Keratinocyte (primary cell): ENCODE measurements at regions not wholly inside any gene's neighbourhood (a gene's known extent, or its start where the extent isn't known, plus 50 kb on each side); places are given as distances from the start of the nearest gene placed in this dataset.

Source experiments
- DNase-seq: peaks from one replicate; pipeline ENCODE4 v3.0.0-alpha.2; 2011; ENCODE audit warnings: low read depth, missing footprints, low spot score
- FAIRE-seq: peaks from 2 replicates; lab custom pipeline; 2011; peaks lifted over from hg19 to GRCh38; lab: Jason Lieb, UNC
- H2AFZ ChIP-seq: 2 replicates; pipeline ENCODE4 v1.6.0; 2012; ENCODE audit warnings: low read length, control low read depth, inconsistent platforms; ENCODE audit not compliant: control insufficient read depth
- H3K27ac ChIP-seq: 2 replicates; pipeline ENCODE4 v1.5.1; 2011; ENCODE audit warnings: low read length; ENCODE audit not compliant: control insufficient read depth, insufficient read depth
- H3K27me3 ChIP-seq: 3 replicates; pipeline ENCODE4 v1.6.0; 2011; ENCODE audit warnings: low read length; ENCODE audit not compliant: control insufficient read depth, insufficient read depth; ENCODE audit errors: extremely low read depth
- H3K36me3 ChIP-seq, 2 experiments: 2 replicates in 1 of 2; 3 replicates in 1 of 2; pipeline ENCODE4 v1.5.1; 2011; ENCODE audit warnings: low read length in 2 of 2, mild to moderate bottlenecking in 1 of 2; ENCODE audit not compliant: control insufficient read depth in 2 of 2, insufficient read depth in 2 of 2; ENCODE audit errors: extremely low read depth in 1 of 2
- H3K4me1 ChIP-seq: 3 replicates; pipeline ENCODE4 v1.5.1; 2011; ENCODE audit warnings: low read length; ENCODE audit not compliant: control insufficient read depth, insufficient read depth; ENCODE audit errors: extremely low read depth
- H3K4me2 ChIP-seq: 3 replicates; pipeline ENCODE4 v1.6.0; 2011; ENCODE audit warnings: low read depth, low read length; ENCODE audit not compliant: control insufficient read depth, insufficient read depth; ENCODE audit errors: extremely low read depth
- H3K4me3 ChIP-seq, 3 experiments: fragments of 200-600 bp in 1 of 3; sonication (generic) in 1 of 3; 2 replicates in 2 of 3; 3 replicates in 1 of 3; pipeline ENCODE4 v1.5.1; 2011 to 2016; ENCODE audit warnings: low read length in 3 of 3, mild to moderate bottlenecking in 3 of 3, control low read depth in 2 of 3, inconsistent platforms in 1 of 3, low read depth in 1 of 3, mixed read lengths in 1 of 3, mixed run types in 1 of 3, moderate library complexity in 1 of 3; ENCODE audit not compliant: control insufficient read depth in 2 of 3, insufficient read depth in 2 of 3; ENCODE audit errors: extremely low read depth in 1 of 3
- H3K79me2 ChIP-seq: 2 replicates; pipeline ENCODE4 v1.6.0; 2012; ENCODE audit warnings: low read length; ENCODE audit not compliant: control insufficient read depth, insufficient read depth
- H3K9ac ChIP-seq: 3 replicates; pipeline ENCODE4 v1.6.0; 2011; ENCODE audit warnings: low read length; ENCODE audit not compliant: control insufficient read depth, insufficient read depth; ENCODE audit errors: extremely low read depth
- H3K9me1 ChIP-seq: 3 replicates; pipeline ENCODE4 v1.6.0; 2011; ENCODE audit warnings: low read length; ENCODE audit not compliant: control insufficient read depth, insufficient read depth; ENCODE audit errors: extremely low read depth
- H3K9me3 ChIP-seq: 2 replicates; pipeline ENCODE4 v1.5.1; 2012; ENCODE audit warnings: low read depth, low read length; ENCODE audit not compliant: control insufficient read depth
- H4K20me1 ChIP-seq: 3 replicates; pipeline ENCODE4 v1.6.0; 2011; ENCODE audit warnings: low read length; ENCODE audit not compliant: control insufficient read depth, insufficient read depth; ENCODE audit errors: extremely low read depth
- CTCF ChIP-seq, 3 experiments: IDR thresholded peaks in 1 of 3; conservative IDR thresholded peaks in 1 of 3; optimal IDR thresholded peaks in 1 of 3; 2 replicates in 2 of 3; 3 replicates in 1 of 3; pipeline versions ENCODE3 to v1.5.1; 2011; ENCODE audit warnings: low read length in 3 of 3, mild to moderate bottlenecking in 3 of 3, moderate library complexity in 2 of 3, control low read depth in 1 of 3, inconsistent platforms in 1 of 3; ENCODE audit not compliant: insufficient read depth in 2 of 3; ENCODE audit errors: extremely low read depth in 1 of 3
- EZH2 ChIP-seq: IDR thresholded peaks from one replicate; pipeline ENCODE4 v1.6.1; 2012; ENCODE audit warnings: inconsistent platforms, mild to moderate bottlenecking, low read length, moderate library complexity
- dilution Hi-C: fragments of 300-500 bp; cut with MboI; formaldehyde crosslinking; loops from one replicate; pipeline ENCODE4 v1.7.0; 2020; ENCODE audit warnings: low sequenced_read_pairs; ENCODE audit not compliant: extremely low pct_ligation_motif_present

GRCh38 chr6:74755196-74755595 lies 450.7 kb downstream of the COL12A1 start:
- peaks cover 13% of the 10 kb centered on the region for H3K4me1 ChIP-seq
- dilution Hi-C loops = no loop called here
- no peaks in the 10 kb centered on the region for H3K9me3 ChIP-seq
- H3K9me1 ChIP-seq = peaks cover 2% of the 10 kb centered on the region
- no peak overlapping the region for H2AFZ ChIP-seq
- H3K79me2 ChIP-seq = no peaks in the 10 kb centered on the region
- no peaks in the 10 kb centered on the region for H3K27me3 ChIP-seq
- DNase-seq (no peak), FAIRE-seq (no peak)
- no peak overlapping the region for H3K4me2 ChIP-seq
- no peaks in the 10 kb centered on the region for H3K36me3 ChIP-seq
- H3K9ac ChIP-seq = no peak overlapping the region
- H4K20me1 ChIP-seq = no peaks in the 10 kb centered on the region
- H3K4me3 ChIP-seq = no peak overlapping the region
- H3K27ac ChIP-seq = no peak overlapping the region
- TF ChIP-seq CTCF (optimal IDR thresholded peaks at IDR 0.05 in 1 of 3, IDR thresholded peaks at IDR 0.05 in 1 of 3, conservative IDR thresholded peaks at IDR 0.05 in 1 of 3; ENCODE audit: extremely low read depth in 1 of 3, insufficient read depth in 2 of 3, low read length in 3 of 3) (no peak), EZH2 (no peak)

- H3K9ac ChIP-seq = no peak overlapping the region
- H3K36me3 ChIP-seq = no peaks in the 10 kb centered on the region
- H3K4me1 ChIP-seq = peaks cover 25% of the 10 kb centered on the region
- H3K27me3 ChIP-seq = no peaks in the 10 kb centered on the region
- TF ChIP-seq EZH2 (no peak), CTCF (optimal IDR thresholded peaks at IDR 0.05 in 1 of 3, IDR thresholded peaks at IDR 0.05 in 1 of 3, conservative IDR thresholded peaks at IDR 0.05 in 1 of 3; ENCODE audit: extremely low read depth in 1 of 3, insufficient read depth in 2 of 3, low read length in 3 of 3) (no peak)
- peaks cover 2% of the 10 kb centered on the region for H3K9me1 ChIP-seq
- no peaks in the 10 kb centered on the region for H3K9me3 ChIP-seq
- H3K4me2 ChIP-seq = no peak overlapping the region
- dilution Hi-C loops = no loop called here
- no peak overlapping the region for H2AFZ ChIP-seq
- H3K79me2 ChIP-seq = no peaks in the 10 kb centered on the region
- H3K4me3 ChIP-seq = no peak overlapping the region
- FAIRE-seq (no peak), DNase-seq (no peak)
- no peaks in the 10 kb centered on the region for H4K20me1 ChIP-seq
- no peak overlapping the region for H3K27ac ChIP-seq
Measured at GRCh38 chr6:74753883-74754600, 451.8 kb downstream of the COL12A1 start.
